ENCODE measurements at regions not wholly inside any gene's neighbourhood (a gene's known extent, or its start where the extent isn't known, plus 50 kb on each side); places are given as distances from the start of the nearest gene placed in this dataset.
A peak's percentile ranks its signal among the peaks of the same experiment; 100 is the strongest.

- Histone ChIP-seq H3K4me3 (replicated peaks in 1 of 3) (no peak overlapping the region), H3K9me3 (no peaks in the 10 kb centered on the region), H3K27ac (peak overlapping the region in 2 of 3 donors; percentile 52 to 56), H3K36me3 (no peaks in the 10 kb centered on the region), H3K4me1 (peaks cover 0 to 3% of the 10 kb centered on the region in 2 donors), H3K27me3 (no peaks in the 10 kb centered on the region)
- WGBS, 2 donors = 40% methylated on average over 3 of the region's 3 CpGs
- intact Hi-C loops (cut with DNase I) = no loop called here
- DNase-seq = peak; percentile 56 to 68
- TF ChIP-seq POLR2A (IDR thresholded peaks at IDR 0.05) (no peak), CTCF (IDR thresholded peaks at IDR 0.05) (no peak)
These were observed 140.2 kb downstream of the PTCHD4 start for GRCh38 chr6:47970826-47971225.

- no peak for DNase-seq
- TF ChIP-seq CTCF (IDR thresholded peaks at IDR 0.05) = no peak
- no peak for TF ChIP-seq POLR2A (IDR thresholded peaks at IDR 0.05)
- no peak overlapping the region for H3K4me3 ChIP-seq (replicated peaks in 1 of 3)
- intact Hi-C loops (cut with DNase I) = no loop called here
- H3K27ac ChIP-seq = no peak overlapping the region
- no peaks in the 10 kb centered on the region for H3K9me3 ChIP-seq
- no peaks in the 10 kb centered on the region for H3K27me3 ChIP-seq
- WGBS, 2 donors = 84 to 92% methylated on average over 2 of the region's 2 CpGs
- peaks cover 0 to 3% of the 10 kb centered on the region in 2 donors for H3K4me1 ChIP-seq
- no peaks in the 10 kb centered on the region for H3K36me3 ChIP-seq
These were observed 143.2 kb downstream of the PTCHD4 start for GRCh38 chr6:47967843-47968242.

GRCh38 chr6:47964969-47965368 is 146.0 kb downstream of the PTCHD4 start:
- TF ChIP-seq POLR2A (IDR thresholded peaks at IDR 0.05) = no peak
- TF ChIP-seq CTCF (IDR thresholded peaks at IDR 0.05) = no peak
- H3K27me3 ChIP-seq = no peaks in the 10 kb centered on the region
- H3K4me3 ChIP-seq (replicated peaks in 1 of 3) = no peak overlapping the region
- no peaks in the 10 kb centered on the region for H3K4me1 ChIP-seq
- intact Hi-C loops (cut with DNase I) = no loop called here
- DNase-seq = no peak
- WGBS, 2 donors = 83 to 91% methylated on average over 3 of the region's 3 CpGs
- H3K9me3 ChIP-seq = no peaks in the 10 kb centered on the region
- no peak overlapping the region for H3K27ac ChIP-seq
- no peaks in the 10 kb centered on the region for H3K36me3 ChIP-seq

GRCh38 chr6:47952640-47953039 is 158.4 kb downstream of the PTCHD4 start:
- WGBS, 2 donors = 90 to 92% methylated on average over 2 of the region's 2 CpGs
- TF ChIP-seq CTCF (IDR thresholded peaks at IDR 0.05) = no peak
- TF ChIP-seq POLR2A (IDR thresholded peaks at IDR 0.05) = no peak

GRCh38 chr6:47944846-47945245 is 163.0 kb downstream of the OPN5 start:
- Histone ChIP-seq H3K9me3 (no peaks in the 10 kb centered on the region), H3K4me1 (no peaks in the 10 kb centered on the region), H3K27me3 (no peaks in the 10 kb centered on the region), H3K36me3 (no peaks in the 10 kb centered on the region), H3K4me3 (replicated peaks in 1 of 3) (no peak overlapping the region), H3K27ac (no peak overlapping the region)
- TF ChIP-seq CTCF (IDR thresholded peaks at IDR 0.05) (no peak), POLR2A (IDR thresholded peaks at IDR 0.05) (no peak)
- intact Hi-C loops (cut with DNase I) = no loop called here
- 71 to 86% methylated on average over 4 of the region's 4 CpGs for WGBS, 2 donors
- DNase-seq = no peak

More at GRCh38 chr6:47952640-47953039, 158.4 kb downstream of the PTCHD4 start:
- Histone ChIP-seq H3K27me3 (no peaks in the 10 kb centered on the region), H3K27ac (no peak overlapping the region), H3K36me3 (no peaks in the 10 kb centered on the region), H3K4me3 (replicated peaks in 1 of 3) (no peak overlapping the region), H3K9me3 (no peaks in the 10 kb centered on the region), H3K4me1 (no peaks in the 10 kb centered on the region)
- intact Hi-C loops (cut with DNase I) = no loop called here
- DNase-seq = no peak

Data from thyroid gland (tissue), 4 donors.